Natural killer cell treated with Interleukin-12 subunit alpha and Interleukin-12 subunit beta and Interleukin-15 and Interleukin-18, amount 100 ng/mL, for 72 hours (primary cell): ENCODE measurements at regions not wholly inside any gene's neighbourhood (a gene's known extent, or its start where the extent isn't known, plus 50 kb on each side); places are given as distances from the start of the nearest gene placed in this dataset.
"Not testable (repeated sequence)": the region's sequence is repeated elsewhere in the genome, so short reads cannot be mapped to it uniquely, and the experiment has no call there.

Source experiments
- ATAC-seq, 2 donors: fragments of 150-1000 bp; cut with Tn5 transposase in 1 of 2; sonication (Bioruptor Pico), chemical (Tn5 transposase) in 1 of 2; 2 replicates each; pipeline ENCODE4 v1.10.0; 2021
- DNase-seq: peaks from one replicate; pipeline ENCODE4 v3.0.0; 2022; ENCODE audit warnings: low spot score
- H3K27ac Mint-ChIP-seq, 2 donors: 1 replicate in 1 of 2; 2 replicates in 1 of 2; pipeline ENCODE4 v1.8.0; 2022; ENCODE audit warnings: mixed read lengths in 2 of 2, mild to moderate bottlenecking in 1 of 2, moderate library complexity in 1 of 2
- H3K27me3 Mint-ChIP-seq, 2 donors: 1 replicate in 1 of 2; 2 replicates in 1 of 2; pipeline ENCODE4 v1.8.0; 2022; ENCODE audit warnings: mixed read lengths in 2 of 2
- H3K36me3 Mint-ChIP-seq: one replicate; pipeline ENCODE4 v1.8.0; 2022; ENCODE audit warnings: mixed read lengths
- H3K4me1 Mint-ChIP-seq, 2 donors: 1 replicate in 1 of 2; 2 replicates in 1 of 2; pipeline ENCODE4 v1.8.0; 2022; ENCODE audit warnings: low read depth in 2 of 2, mixed read lengths in 2 of 2, mild to moderate bottlenecking in 1 of 2
- H3K4me3 Mint-ChIP-seq: one replicate; pipeline ENCODE4 v1.8.0; 2022; ENCODE audit warnings: mixed read lengths
- H3K9me3 Mint-ChIP-seq: 2 replicates; pipeline ENCODE4 v1.8.0; 2022; ENCODE audit warnings: mixed read lengths

DNA sequence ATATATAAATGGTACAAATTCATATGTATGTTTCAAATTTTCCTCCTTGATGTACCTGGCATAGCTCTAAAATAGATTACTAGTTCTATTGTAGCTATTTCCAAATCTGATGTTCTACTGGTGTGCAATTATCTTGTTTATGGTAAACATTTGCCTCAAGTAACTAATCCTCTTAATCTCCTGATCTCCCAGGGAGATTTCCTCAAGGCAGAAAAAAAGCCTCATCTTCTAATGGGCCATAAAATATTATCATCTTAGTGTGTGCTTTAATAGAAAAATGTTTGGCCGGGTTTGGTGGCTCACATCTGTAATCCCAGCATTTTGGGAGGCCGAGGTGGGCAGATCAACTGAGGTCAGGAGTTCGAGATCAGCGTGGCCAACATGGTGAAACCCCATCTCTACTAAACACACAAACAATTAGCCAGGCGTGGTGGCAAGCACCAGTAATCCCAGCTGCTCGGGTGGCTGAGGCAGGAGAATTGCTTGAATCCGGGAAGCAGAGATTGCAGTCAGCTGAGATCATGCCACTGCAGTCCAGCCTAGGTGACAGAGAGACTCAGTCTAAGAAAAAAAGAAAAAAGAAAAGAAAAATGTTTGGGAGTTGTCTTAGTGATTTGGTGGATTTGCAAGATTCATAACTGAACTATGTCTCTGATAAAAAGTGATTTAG is 498.9 kb upstream of the SLITRK5 start:
- DNase-seq (no peak), ATAC-seq (no peak)
- no peaks in the 10 kb centered on the region for H3K4me1 Mint-ChIP-seq
- H3K36me3 Mint-ChIP-seq: no peaks in the 10 kb centered on the region
- no peak overlapping the region for H3K4me3 Mint-ChIP-seq
- H3K27ac Mint-ChIP-seq: no peak overlapping the region
- peaks cover 10% of the 10 kb centered on the region for H3K9me3 Mint-ChIP-seq
- H3K27me3 Mint-ChIP-seq: no peaks in the 10 kb centered on the region

DNA sequence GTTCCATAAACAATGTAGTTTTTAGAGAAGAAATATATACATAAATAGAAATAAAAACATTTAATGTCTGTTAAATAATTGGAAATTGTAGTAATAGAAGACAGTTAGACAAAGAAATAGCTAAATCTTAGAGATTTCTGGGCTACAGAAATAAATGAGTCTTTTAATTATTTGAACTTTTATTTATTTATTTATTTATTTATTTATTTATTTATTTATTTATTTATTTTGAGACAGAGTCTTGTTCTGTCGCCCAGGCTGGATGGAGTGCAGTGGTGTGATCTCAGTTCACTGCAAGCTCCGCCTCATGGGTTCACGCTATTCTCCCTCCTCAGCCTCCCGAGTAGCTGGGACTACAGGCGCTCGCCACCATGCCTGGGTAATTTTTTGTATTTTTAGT is 486.0 kb upstream of the SLITRK5 start:
- H3K4me3 Mint-ChIP-seq, H3K27ac Mint-ChIP-seq, H3K4me1 Mint-ChIP-seq, ATAC-seq, DNase-seq, H3K27me3 Mint-ChIP-seq, H3K9me3 Mint-ChIP-seq, H3K36me3 Mint-ChIP-seq: not testable (repeated sequence)

DNA sequence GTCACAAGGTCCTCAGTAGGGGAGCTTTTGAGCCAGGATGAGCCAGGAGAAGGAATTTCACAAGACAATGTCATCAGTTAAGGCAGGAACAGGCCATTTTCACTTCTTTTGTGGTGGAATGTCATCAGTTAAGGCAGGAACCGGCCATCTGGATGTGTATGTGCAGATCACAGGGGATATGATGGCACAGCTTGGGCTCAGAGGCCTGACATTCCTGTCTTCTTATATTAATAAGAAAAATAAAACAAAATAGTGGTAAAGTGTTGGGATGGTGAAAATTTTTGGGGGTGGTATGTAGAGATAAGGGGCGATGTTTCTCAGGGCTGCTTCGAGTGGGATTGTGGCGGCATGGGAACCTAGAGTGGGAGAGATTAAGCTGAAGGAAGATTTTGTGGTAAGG is 484.5 kb upstream of the SLITRK5 start:
- not testable (repeated sequence) for ATAC-seq, H3K4me1 Mint-ChIP-seq, H3K9me3 Mint-ChIP-seq, DNase-seq, H3K27me3 Mint-ChIP-seq, H3K4me3 Mint-ChIP-seq, H3K36me3 Mint-ChIP-seq, H3K27ac Mint-ChIP-seq

DNA sequence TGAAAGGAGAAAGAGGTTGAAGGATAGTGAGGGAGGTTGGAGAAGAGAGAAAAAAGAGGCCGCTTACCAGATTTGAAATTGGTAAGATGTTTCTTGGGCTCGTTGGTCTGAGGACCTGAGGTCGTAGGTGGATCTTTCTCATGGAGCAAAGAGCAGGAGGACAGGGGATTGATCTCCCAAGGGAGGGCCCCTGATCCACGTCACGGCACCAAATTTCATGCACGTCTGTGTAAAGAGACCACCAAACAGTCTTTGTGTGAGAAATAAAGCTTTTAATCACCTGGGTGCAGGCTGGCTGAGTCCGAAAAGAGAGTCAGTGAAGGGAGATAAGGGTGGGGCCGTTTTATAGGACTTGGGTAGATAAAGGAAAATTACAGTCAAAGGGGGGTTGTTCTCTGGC is 479.7 kb upstream of the SLITRK5 start:
- not testable (repeated sequence) for H3K4me3 Mint-ChIP-seq, H3K4me1 Mint-ChIP-seq, DNase-seq, H3K9me3 Mint-ChIP-seq, H3K27ac Mint-ChIP-seq, H3K27me3 Mint-ChIP-seq, ATAC-seq, H3K36me3 Mint-ChIP-seq

DNA sequence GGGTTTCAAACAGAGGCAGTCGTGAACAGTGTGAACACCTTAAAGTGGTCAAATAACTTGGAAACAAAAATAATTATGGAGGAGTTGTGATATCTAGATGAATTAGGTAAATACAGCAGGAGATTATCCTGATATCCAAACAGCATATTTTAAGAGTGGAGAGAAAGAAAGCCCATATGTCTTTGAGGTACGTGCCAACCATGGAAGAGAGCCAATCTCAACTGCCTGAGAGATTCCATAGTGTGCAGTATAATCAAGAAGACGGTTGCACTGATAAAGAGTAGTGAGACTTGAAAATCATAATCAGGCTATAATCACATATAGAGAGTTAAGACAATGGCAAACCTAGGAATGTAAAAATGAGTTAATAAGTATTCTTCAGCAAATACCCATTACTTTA is 472.8 kb upstream of the SLITRK5 start:
- no peak overlapping the region for H3K4me3 Mint-ChIP-seq
- no peaks in the 10 kb centered on the region for H3K4me1 Mint-ChIP-seq
- no peak overlapping the region for H3K27ac Mint-ChIP-seq
- ATAC-seq: no peak
- no peaks in the 10 kb centered on the region for H3K36me3 Mint-ChIP-seq
- H3K9me3 Mint-ChIP-seq: no peaks in the 10 kb centered on the region
- no peaks in the 10 kb centered on the region for H3K27me3 Mint-ChIP-seq
- DNase-seq: no peak

DNA sequence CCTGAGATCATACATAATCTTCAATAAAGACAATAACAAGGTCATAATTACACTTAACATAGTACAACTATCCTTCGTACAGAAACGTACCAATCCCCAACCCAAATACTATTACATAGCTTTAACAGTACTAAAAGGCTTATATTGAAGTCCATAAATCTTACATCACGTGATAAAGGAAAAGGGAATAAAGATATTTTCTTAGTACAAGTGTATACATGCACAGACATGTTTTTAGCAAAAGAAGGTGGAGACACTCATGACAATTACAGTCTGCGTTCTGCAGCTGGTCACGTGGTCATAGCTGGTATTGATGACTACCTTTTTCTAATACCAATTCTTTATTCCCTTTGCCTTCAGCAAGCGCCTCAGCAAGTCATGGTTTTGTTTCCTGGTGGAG is 464.5 kb upstream of the SLITRK5 start:
- H3K4me3 Mint-ChIP-seq: no peak overlapping the region
- H3K4me1 Mint-ChIP-seq: no peaks in the 10 kb centered on the region
- H3K27ac Mint-ChIP-seq: no peak overlapping the region
- H3K9me3 Mint-ChIP-seq: peaks cover 10% of the 10 kb centered on the region
- H3K27me3 Mint-ChIP-seq: no peaks in the 10 kb centered on the region
- ATAC-seq (no peak), DNase-seq (no peak)
- peaks cover 9% of the 10 kb centered on the region for H3K36me3 Mint-ChIP-seq

DNA sequence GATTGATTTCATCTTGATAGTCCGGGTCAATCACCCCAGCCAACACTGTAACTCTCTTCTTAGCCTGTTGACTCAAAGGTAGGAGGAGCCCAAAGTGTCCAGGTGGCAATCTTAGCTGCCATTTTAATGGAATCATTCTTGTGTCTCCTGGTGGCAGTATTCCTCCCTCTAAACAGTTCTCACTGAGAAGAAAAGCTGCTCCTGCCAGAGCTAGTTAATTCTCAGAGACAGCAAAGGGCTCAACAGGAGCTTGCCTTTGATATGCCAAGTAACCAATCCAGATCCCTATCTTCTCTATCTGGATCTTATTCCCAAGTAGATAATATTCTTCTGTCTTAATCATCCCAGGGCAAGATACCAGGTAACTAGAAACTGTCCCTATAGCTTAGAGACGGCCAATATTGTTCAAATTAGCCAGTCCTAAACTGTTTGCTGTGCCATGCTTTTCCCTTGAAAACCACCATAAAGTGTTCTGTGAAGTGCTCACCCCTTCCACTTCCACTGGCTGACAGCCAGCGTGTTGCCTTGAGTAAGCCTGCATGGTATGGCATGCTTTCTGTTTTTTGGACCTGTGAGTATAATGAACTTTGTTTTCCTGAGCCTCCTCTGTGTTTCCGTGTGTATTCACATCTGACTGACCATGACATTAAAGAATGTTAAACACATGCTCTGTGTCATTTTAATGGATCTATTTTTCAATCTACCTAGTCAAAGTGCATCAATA is 463.7 kb upstream of the SLITRK5 start:
- H3K36me3 Mint-ChIP-seq: peaks cover 9% of the 10 kb centered on the region
- no peak for ATAC-seq
- DNase-seq: no peak
- no peak overlapping the region for H3K27ac Mint-ChIP-seq
- no peak overlapping the region for H3K4me3 Mint-ChIP-seq
- H3K9me3 Mint-ChIP-seq: peaks cover 10% of the 10 kb centered on the region
- H3K27me3 Mint-ChIP-seq: no peaks in the 10 kb centered on the region
- no peaks in the 10 kb centered on the region for H3K4me1 Mint-ChIP-seq

DNA sequence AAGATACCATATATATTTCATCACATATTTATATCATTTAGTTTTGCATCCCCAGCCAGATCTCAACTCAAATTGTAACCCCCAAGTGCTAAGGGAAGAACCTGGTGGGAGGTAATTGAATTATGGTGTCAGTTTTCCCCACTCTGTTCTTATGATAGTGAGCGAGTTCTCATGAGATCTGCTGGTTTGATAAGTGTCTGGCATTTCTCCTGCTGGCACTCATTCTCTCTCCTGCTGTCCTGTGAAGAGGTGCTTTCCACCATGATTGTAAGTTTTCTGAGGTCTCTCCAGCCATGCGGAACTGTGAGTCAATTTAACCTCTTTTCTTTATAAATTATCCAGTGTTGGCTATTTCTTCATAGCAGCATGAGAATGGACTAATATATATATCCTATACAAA is 462.5 kb upstream of the SLITRK5 start:
- no peak for DNase-seq
- Mint-ChIP-seq H3K9me3 (peaks cover 10% of the 10 kb centered on the region), H3K4me3 (no peak overlapping the region), H3K27me3 (no peaks in the 10 kb centered on the region), H3K36me3 (peaks cover 9% of the 10 kb centered on the region), H3K4me1 (no peaks in the 10 kb centered on the region), H3K27ac (no peak overlapping the region)
- no peak for ATAC-seq

DNA sequence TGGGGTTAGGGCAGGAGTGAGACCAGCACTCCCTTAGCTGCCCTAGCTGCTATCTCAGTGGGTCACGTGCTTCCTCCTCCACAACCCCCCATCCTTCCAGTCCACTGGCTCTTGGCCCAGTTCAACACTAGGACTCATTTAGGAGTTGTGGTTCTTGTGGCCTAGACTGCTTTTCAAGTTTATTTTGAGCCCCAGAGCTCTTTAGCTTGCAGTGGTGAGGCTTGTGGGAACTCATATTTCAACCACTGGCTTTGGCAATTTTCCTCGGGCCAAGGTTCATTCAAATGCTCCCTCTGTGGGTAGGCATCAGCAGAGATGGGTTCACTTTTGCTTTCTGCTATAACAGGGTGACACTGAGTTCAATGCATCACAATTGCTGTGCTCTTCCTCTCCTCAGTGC is 436.2 kb upstream of the SLITRK5 start:
- no peak overlapping the region for H3K27ac Mint-ChIP-seq
- DNase-seq (no peak), ATAC-seq (no peak)
- no peaks in the 10 kb centered on the region for H3K27me3 Mint-ChIP-seq
- no peaks in the 10 kb centered on the region for H3K4me1 Mint-ChIP-seq
- peaks cover 25% of the 10 kb centered on the region for H3K9me3 Mint-ChIP-seq
- H3K36me3 Mint-ChIP-seq: no peaks in the 10 kb centered on the region
- H3K4me3 Mint-ChIP-seq: no peak overlapping the region

DNA sequence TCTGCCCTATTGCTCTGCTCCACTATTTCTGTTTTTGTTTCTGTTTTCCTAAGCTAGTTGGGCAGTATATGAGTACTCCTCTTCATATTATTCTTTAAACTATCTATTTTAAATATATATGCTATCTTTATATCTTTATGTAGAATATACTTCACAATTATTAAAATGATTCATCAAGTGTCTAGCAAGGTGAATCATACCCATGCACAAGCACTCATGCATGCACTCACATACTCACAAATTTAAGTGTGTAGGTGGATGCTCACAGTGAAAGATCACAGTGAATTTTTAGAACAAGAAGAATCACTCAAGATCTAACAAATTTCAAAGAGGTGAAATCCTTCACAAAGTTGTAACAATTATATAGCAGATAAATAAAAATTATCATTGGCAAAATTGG is 435.6 kb upstream of the SLITRK5 start:
- Mint-ChIP-seq H3K4me1 (no peaks in the 10 kb centered on the region), H3K36me3 (no peaks in the 10 kb centered on the region), H3K4me3 (no peak overlapping the region), H3K9me3 (peaks cover 21% of the 10 kb centered on the region), H3K27ac (no peak overlapping the region), H3K27me3 (no peaks in the 10 kb centered on the region)
- ATAC-seq: no peak
- DNase-seq: no peak

GRCh38 chr13:87244256-87244890 is 426.8 kb upstream of the SLITRK5 start:
- Mint-ChIP-seq H3K9me3 (peaks cover 6% of the 10 kb centered on the region), H3K4me1 (no peaks in the 10 kb centered on the region), H3K27ac (no peak overlapping the region), H3K4me3 (no peak overlapping the region), H3K36me3 (no peaks in the 10 kb centered on the region), H3K27me3 (no peaks in the 10 kb centered on the region)
- no peak for DNase-seq
- ATAC-seq: no peak

DNA sequence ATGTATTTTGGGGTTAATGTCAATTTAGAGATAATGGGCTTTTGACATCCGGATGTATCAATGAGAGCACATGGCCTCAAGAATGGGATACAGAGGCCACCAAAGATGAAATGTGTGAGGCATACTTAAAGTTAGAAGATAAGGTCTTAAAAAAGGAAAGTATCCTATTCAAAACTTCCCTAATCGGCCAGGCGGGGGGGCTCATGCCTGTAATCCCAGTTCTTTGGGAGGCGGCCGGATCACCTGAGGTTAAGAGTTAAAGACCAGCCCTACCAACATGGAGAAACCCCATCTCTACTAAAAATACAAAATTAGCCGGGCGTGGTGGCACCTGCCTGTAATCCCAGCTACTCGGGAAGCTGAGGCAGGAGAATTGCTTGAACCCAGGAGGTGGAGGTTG is 421.3 kb upstream of the SLITRK5 start:
- not testable (repeated sequence) for H3K4me3 Mint-ChIP-seq, DNase-seq, H3K9me3 Mint-ChIP-seq, H3K27me3 Mint-ChIP-seq, H3K36me3 Mint-ChIP-seq, H3K27ac Mint-ChIP-seq, H3K4me1 Mint-ChIP-seq, ATAC-seq

- Mint-ChIP-seq H3K4me1 (no peaks in the 10 kb centered on the region), H3K9me3 (peaks cover 4% of the 10 kb centered on the region), H3K36me3 (no peaks in the 10 kb centered on the region), H3K27ac (no peak overlapping the region), H3K4me3 (no peak overlapping the region), H3K27me3 (no peaks in the 10 kb centered on the region)
- ATAC-seq (no peak), DNase-seq (no peak)
Measured at GRCh38 chr13:87255394-87255793, 415.8 kb upstream of the SLITRK5 start.

DNA sequence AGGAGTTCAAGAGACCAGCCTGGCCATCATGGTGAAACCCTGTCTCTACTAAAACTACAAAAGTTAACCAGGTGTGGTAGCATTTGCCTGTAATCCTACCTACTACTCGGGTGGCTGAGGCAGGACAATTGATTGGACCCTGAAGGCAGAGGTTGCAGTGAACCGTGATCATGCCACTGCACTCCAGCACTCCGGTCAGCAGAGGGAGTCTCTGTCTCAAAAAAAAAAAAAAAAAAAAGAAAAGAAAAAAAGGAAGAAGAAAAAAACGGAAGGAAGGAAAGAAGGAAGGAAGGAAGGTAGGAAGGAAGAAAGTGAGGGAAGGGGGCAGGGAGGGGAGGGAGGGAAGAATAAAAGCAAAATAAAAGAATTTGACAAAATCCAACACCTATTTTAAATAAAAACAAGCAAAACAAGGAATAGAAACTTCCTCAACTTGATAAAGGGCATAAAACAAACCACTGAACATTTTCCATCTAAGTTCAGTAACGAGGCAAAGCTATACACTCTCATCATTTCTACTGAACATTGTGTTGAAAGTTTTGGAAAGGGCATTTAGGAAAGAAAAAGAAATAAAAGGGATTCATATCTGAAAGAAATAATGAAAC is 411.6 kb upstream of the SLITRK5 start:
- no peaks in the 10 kb centered on the region for H3K36me3 Mint-ChIP-seq
- no peak overlapping the region for H3K27ac Mint-ChIP-seq
- H3K27me3 Mint-ChIP-seq: no peaks in the 10 kb centered on the region
- no peak overlapping the region for H3K4me3 Mint-ChIP-seq
- no peak for DNase-seq
- ATAC-seq: no peak
- H3K4me1 Mint-ChIP-seq: no peaks in the 10 kb centered on the region
- peaks cover 4% of the 10 kb centered on the region for H3K9me3 Mint-ChIP-seq
